T-helper 2 cell treated with Interferon-gamma antibody and Interleukin-4, amounts not matched to agents 100 ng/mL and 5 ng/mL, for 36 hours (primary cell): ENCODE measurements at regions not wholly inside any gene's neighbourhood (a gene's known extent, or its start where the extent isn't known, plus 50 kb on each side); places are given as distances from the start of the nearest gene placed in this dataset.

Source experiments
- intact Hi-C: fragments of 100-400 bp; cut with micrococcal nuclease; formaldehyde crosslinking; loops from one replicate; pipeline ENCODE4 v1.15.1; 2023

- intact Hi-C loops, result no loop called here
Measured at GRCh38 chr10:10576937-10577336, 440.7 kb upstream of the CELF2 start.

- intact Hi-C loops, result no loop called here
Measured at GRCh38 chr10:10579709-10580108, 438.0 kb upstream of the CELF2 start.

- intact Hi-C loops, result no loop called here
Measured at GRCh38 chr10:10584161-10584560, 433.5 kb upstream of the CELF2 start.

- intact Hi-C loops, result no loop called here
Measured at GRCh38 chr10:10587744-10588393, 429.8 kb upstream of the CELF2 start.

GRCh38 chr10:10589540-10590303 lies 427.9 kb upstream of the CELF2 start:
- intact Hi-C loops, result no loop called here

- intact Hi-C loops, result no loop called here
Measured at GRCh38 chr10:10591715-10592341, 425.8 kb upstream of the CELF2 start.

GRCh38 chr10:10596256-10596655 lies 421.4 kb upstream of the CELF2 start:
- intact Hi-C loops, result no loop called here

- intact Hi-C loops, result no loop called here
Measured at GRCh38 chr10:10598297-10598696, 419.4 kb upstream of the CELF2 start.

GRCh38 chr10:10600004-10600403 lies 417.7 kb upstream of the CELF2 start:
- intact Hi-C loops, result no loop called here

GRCh38 chr10:10605551-10606081 lies 412.1 kb upstream of the CELF2 start:
- intact Hi-C loops, result no loop called here

GRCh38 chr10:10609379-10609955 lies 408.2 kb upstream of the CELF2 start:
- intact Hi-C loops, result no loop called here

- intact Hi-C loops, result no loop called here
Measured at GRCh38 chr10:10610171-10610570, 407.5 kb upstream of the CELF2 start.

- intact Hi-C loops, result no loop called here
Measured at GRCh38 chr10:10612151-10612550, 405.5 kb upstream of the CELF2 start.

GRCh38 chr10:10613656-10614244 lies 403.9 kb upstream of the CELF2 start:
- intact Hi-C loops, result no loop called here

GRCh38 chr10:10617686-10618085 lies 400.0 kb upstream of the CELF2 start:
- intact Hi-C loops, result no loop called here

GRCh38 chr10:10618139-10618538 lies 399.5 kb upstream of the CELF2 start:
- intact Hi-C loops, result no loop called here

- intact Hi-C loops, result no loop called here
Measured at GRCh38 chr10:10623958-10624566, 393.6 kb upstream of the CELF2 start.

GRCh38 chr10:10624567-10624962 lies 393.1 kb upstream of the CELF2 start:
- intact Hi-C loops, result no loop called here

- intact Hi-C loops, result no loop called here
Measured at GRCh38 chr10:10625491-10625890, 392.2 kb upstream of the CELF2 start.

GRCh38 chr10:10626734-10627133 lies 390.9 kb upstream of the CELF2 start:
- intact Hi-C loops, result no loop called here

- intact Hi-C loops, result no loop called here
Measured at GRCh38 chr10:10627414-10627813, 390.3 kb upstream of the CELF2 start.
